Lower leg skin (tissue), 4 donors: ENCODE measurements at regions not wholly inside any gene's neighbourhood (a gene's known extent, or its start where the extent isn't known, plus 50 kb on each side); places are given as distances from the start of the nearest gene placed in this dataset.
"Not testable (repeated sequence)": the region's sequence is repeated elsewhere in the genome, so short reads cannot be mapped to it uniquely, and the experiment has no call there.

ENCODE experiments used
- DNase-seq, 2 donors: peaks; one replicate each; pipeline ENCODE4 v3.0.0-alpha.2; 2019; ENCODE audit warnings: low spot score in 2 of 2
- H3K4me3 ChIP-seq: fragments of 200-600 bp; sonication (generic); 2 replicates; pipeline ENCODE4 v1.5.1; 2017; ENCODE audit warnings: mild to moderate bottlenecking, low read depth; ENCODE audit not compliant: poor library complexity, severe bottlenecking
- POLR2A ChIP-seq, 2 donors: fragments of 450-650 bp; IDR thresholded peaks; one replicate each; pipeline ENCODE4 v1.6.1; 2016 to 2017; ENCODE audit warnings: antibody characterized with exemption in 2 of 2, mild to moderate bottlenecking in 1 of 2, moderate library complexity in 1 of 2
- WGBS, 2 donors: methylation state at CpG; one replicate each; pipeline ENCODE4 v1.1.5; 2018; 5-methylcytosine and 5-hydroxymethylcytosine counted together
- intact Hi-C: fragments of 100-400 bp; cut with DNase I; formaldehyde crosslinking; loops from one replicate; pipeline ENCODE4 v1.15.0; 2023; ENCODE audit warnings: low total_unique reads
- TF ChIP-seq, protein P1 (sequence below), 3 donors: fragments of 450-650 bp; IDR thresholded peaks; one replicate each; pipeline ENCODE4 v1.5.1; 2016; ENCODE audit warnings: antibody characterized with exemption in 3 of 3, mild to moderate bottlenecking in 3 of 3, moderate library complexity in 2 of 3

GRCh38 chr5:118590806-118591205 lies 397.5 kb downstream of the DTWD2 start:
- WGBS, 2 donors, result 62 to 68% methylated on average over 2 of the region's 2 CpGs
- intact Hi-C loops, result no loop called here
- no peak overlapping the region for H3K4me3 ChIP-seq
- no peak for DNase-seq
- TF ChIP-seq POLR2A (IDR thresholded peaks at IDR 0.05), result no peak
- TF ChIP-seq, protein P1, sequence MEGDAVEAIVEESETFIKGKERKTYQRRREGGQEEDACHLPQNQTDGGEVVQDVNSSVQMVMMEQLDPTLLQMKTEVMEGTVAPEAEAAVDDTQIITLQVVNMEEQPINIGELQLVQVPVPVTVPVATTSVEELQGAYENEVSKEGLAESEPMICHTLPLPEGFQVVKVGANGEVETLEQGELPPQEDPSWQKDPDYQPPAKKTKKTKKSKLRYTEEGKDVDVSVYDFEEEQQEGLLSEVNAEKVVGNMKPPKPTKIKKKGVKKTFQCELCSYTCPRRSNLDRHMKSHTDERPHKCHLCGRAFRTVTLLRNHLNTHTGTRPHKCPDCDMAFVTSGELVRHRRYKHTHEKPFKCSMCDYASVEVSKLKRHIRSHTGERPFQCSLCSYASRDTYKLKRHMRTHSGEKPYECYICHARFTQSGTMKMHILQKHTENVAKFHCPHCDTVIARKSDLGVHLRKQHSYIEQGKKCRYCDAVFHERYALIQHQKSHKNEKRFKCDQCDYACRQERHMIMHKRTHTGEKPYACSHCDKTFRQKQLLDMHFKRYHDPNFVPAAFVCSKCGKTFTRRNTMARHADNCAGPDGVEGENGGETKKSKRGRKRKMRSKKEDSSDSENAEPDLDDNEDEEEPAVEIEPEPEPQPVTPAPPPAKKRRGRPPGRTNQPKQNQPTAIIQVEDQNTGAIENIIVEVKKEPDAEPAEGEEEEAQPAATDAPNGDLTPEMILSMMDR (IDR thresholded peaks at IDR 0.05), result no peak

GRCh38 chr5:118580949-118581348 lies 407.4 kb downstream of the DTWD2 start:
- H3K4me3 ChIP-seq, result no peak overlapping the region
- no peak for TF ChIP-seq POLR2A (IDR thresholded peaks at IDR 0.05)
- TF ChIP-seq, protein P1 (IDR thresholded peaks at IDR 0.05), result no peak
- 46 to 49% methylated on average over 5 of the region's 5 CpGs for WGBS, 2 donors
- intact Hi-C loops, result no loop called here
- DNase-seq, result no peak

- 60 to 64% methylated on average over 3 of the region's 3 CpGs for WGBS, 2 donors
- peak in 1 of 2 donors; percentile 66 for DNase-seq
- intact Hi-C loops, result no loop called here
- TF ChIP-seq, protein P1 (IDR thresholded peaks at IDR 0.05), result no peak
- no peak for TF ChIP-seq POLR2A (IDR thresholded peaks at IDR 0.05)
- no peak overlapping the region for H3K4me3 ChIP-seq
These were observed 410.3 kb downstream of the DTWD2 start for GRCh38 chr5:118578093-118578492.

- intact Hi-C loops, result no loop called here
- H3K4me3 ChIP-seq, result no peak overlapping the region
- no peak for TF ChIP-seq POLR2A (IDR thresholded peaks at IDR 0.05)
- TF ChIP-seq, protein P1 (IDR thresholded peaks at IDR 0.05), result no peak
- no peak for DNase-seq
- WGBS, 2 donors, result 60 to 81% methylated on average over 1 of the region's 1 CpG
These were observed 410.7 kb downstream of the DTWD2 start for GRCh38 chr5:118577621-118578020.

DNA sequence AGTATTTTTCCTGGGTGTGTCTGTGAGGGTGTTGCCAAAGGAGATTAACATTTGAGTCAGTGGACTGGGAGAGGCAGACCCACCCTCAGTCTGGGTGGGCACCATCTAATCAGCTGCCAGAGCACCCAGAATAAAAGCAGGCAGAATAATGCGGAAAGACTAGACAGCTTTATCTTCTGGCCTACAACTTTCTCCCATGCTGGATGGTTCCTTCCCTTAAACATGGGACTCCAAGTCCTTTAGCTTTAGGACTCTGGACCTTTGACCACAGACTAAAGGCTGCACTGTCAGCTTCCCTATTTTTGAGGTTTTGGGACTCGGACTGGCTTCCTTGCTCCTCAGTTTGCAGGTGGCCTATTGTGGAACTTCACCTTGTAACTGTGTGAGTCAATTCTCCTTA lies 418.1 kb downstream of the DTWD2 start:
- H3K4me3 ChIP-seq, DNase-seq, intact Hi-C loops: not testable (repeated sequence)
- 89% methylated on average over 2 of the region's 2 CpGs for WGBS, 2 donors

- intact Hi-C loops, H3K4me3 ChIP-seq, DNase-seq: not testable (repeated sequence)
- WGBS, 2 donors, result 88 to 92% methylated on average over 1 of the region's 1 CpG
These were observed 418.8 kb downstream of the DTWD2 start for GRCh38 chr5:118569596-118569995.

DNA sequence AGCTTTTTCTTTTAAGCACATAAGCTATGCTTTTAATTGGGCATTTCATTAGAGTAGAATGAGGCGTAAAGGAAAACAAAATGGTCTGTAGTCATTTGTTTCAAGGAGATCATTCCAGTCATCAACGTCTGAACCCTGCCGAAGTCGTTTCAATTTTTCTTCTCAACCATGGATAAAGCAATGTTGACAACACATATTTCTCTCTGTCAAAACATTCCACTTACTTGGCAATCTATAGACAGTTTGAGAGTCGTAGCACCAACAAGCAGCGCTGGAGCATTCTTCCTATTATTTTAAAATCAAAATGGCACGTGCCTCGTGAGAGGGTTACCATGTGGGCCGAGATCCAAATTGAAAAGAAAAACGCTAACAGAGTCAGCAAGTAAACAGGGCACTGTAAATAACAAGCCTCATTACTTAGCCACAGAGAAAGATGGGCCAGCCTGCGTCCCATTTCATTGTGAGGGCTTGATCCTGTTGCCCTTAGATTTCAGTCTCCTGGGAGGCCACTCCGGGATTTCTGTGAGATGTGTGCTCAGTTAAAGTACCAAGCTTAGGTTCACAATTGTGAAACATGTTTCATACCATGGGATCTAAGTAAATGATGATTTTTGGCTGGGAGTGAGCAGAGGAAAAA lies 422.9 kb downstream of the DTWD2 start:
- DNase-seq, result no peak

More for the DNA sequence above, 422.9 kb downstream of the DTWD2 start:
- intact Hi-C loops, result no loop called here
- H3K4me3 ChIP-seq, result no peak overlapping the region
- WGBS, 2 donors, result 81 to 85% methylated on average over 12 of the region's 12 CpGs
- TF ChIP-seq, protein P1 (IDR thresholded peaks at IDR 0.05), result no peak
- TF ChIP-seq POLR2A (IDR thresholded peaks at IDR 0.05), result no peak
